Nephron (organoid): ENCODE measurements at regions not wholly inside any gene's neighbourhood (a gene's known extent, or its start where the extent isn't known, plus 50 kb on each side); places are given as distances from the start of the nearest gene placed in this dataset.
"Not testable (repeated sequence)": the region's sequence is repeated elsewhere in the genome, so short reads cannot be mapped to it uniquely, and the experiment has no call there.

Experiments used
- H3K27ac Mint-ChIP-seq, 3 experiments: 2 replicates each; pipeline ENCODE4 v1.8.0; 2020; ENCODE audit warnings: mixed read lengths in 3 of 3, mild to moderate bottlenecking in 2 of 3, moderate library complexity in 1 of 3
- H3K27me3 Mint-ChIP-seq: 2 replicates; pipeline ENCODE4 v1.8.0; 2021; ENCODE audit warnings: low read depth, mild to moderate bottlenecking, moderate library complexity, mixed read lengths
- H3K36me3 Mint-ChIP-seq: 2 replicates; pipeline ENCODE4 v1.8.0; 2020; ENCODE audit warnings: low read depth, mixed read lengths
- H3K4me1 Mint-ChIP-seq: 2 replicates; pipeline ENCODE4 v1.8.0; 2020; ENCODE audit warnings: mixed read lengths
- H3K4me3 Mint-ChIP-seq, 3 experiments: 2 replicates each; pipeline ENCODE4 v1.8.0; 2020; ENCODE audit warnings: mild to moderate bottlenecking in 3 of 3, mixed read lengths in 3 of 3, moderate library complexity in 2 of 3
- H3K9me3 Mint-ChIP-seq: 2 replicates; pipeline ENCODE4 v1.8.0; 2020; ENCODE audit warnings: mixed read lengths
- CTCF ChIP-seq, 3 experiments: fragments of 200-600 bp; sonication (generic); IDR thresholded peaks; one replicate each; pipeline ENCODE4 v1.5.0; 2021; ENCODE audit warnings: antibody characterized with exemption in 3 of 3; ENCODE audit not compliant: unreplicated experiment in 3 of 3

GRCh38 chr7:6995026-6995425 is 169.0 kb upstream of the CCZ1B start:
- H3K9me3 Mint-ChIP-seq: peaks cover 16% of the 10 kb centered on the region
- not testable (repeated sequence) for H3K4me3 Mint-ChIP-seq, H3K36me3 Mint-ChIP-seq, H3K27me3 Mint-ChIP-seq, H3K27ac Mint-ChIP-seq
- H3K4me1 Mint-ChIP-seq: peaks cover 25% of the 10 kb centered on the region

GRCh38 chr7:6995493-6996289 is 169.6 kb upstream of the CCZ1B start:
- H3K4me3 Mint-ChIP-seq, H3K27me3 Mint-ChIP-seq, H3K36me3 Mint-ChIP-seq, H3K27ac Mint-ChIP-seq: not testable (repeated sequence)
- peaks cover 16% of the 10 kb centered on the region for H3K9me3 Mint-ChIP-seq
- H3K4me1 Mint-ChIP-seq: peaks cover 22% of the 10 kb centered on the region

- H3K4me3 Mint-ChIP-seq, H3K27ac Mint-ChIP-seq, H3K4me1 Mint-ChIP-seq, H3K36me3 Mint-ChIP-seq, H3K27me3 Mint-ChIP-seq: not testable (repeated sequence)
- H3K9me3 Mint-ChIP-seq: peaks cover 16% of the 10 kb centered on the region
Measured at GRCh38 chr7:6999067-6999666, 173.1 kb upstream of the CCZ1B start.

GRCh38 chr7:7002418-7003062 is 176.5 kb upstream of the CCZ1B start:
- peaks cover 13% of the 10 kb centered on the region for H3K9me3 Mint-ChIP-seq
- no peaks in the 10 kb centered on the region for H3K36me3 Mint-ChIP-seq
- H3K4me1 Mint-ChIP-seq: no peaks in the 10 kb centered on the region
- H3K27me3 Mint-ChIP-seq: no peaks in the 10 kb centered on the region
- H3K27ac Mint-ChIP-seq: no peak overlapping the region
- no peak for TF ChIP-seq CTCF (IDR thresholded peaks at IDR 0.05; ENCODE audit: unreplicated experiment in 3 of 3)
- H3K4me3 Mint-ChIP-seq: no peak overlapping the region

- no peak overlapping the region for H3K4me3 Mint-ChIP-seq
- H3K27me3 Mint-ChIP-seq: no peaks in the 10 kb centered on the region
- H3K36me3 Mint-ChIP-seq: no peaks in the 10 kb centered on the region
- H3K4me1 Mint-ChIP-seq: no peaks in the 10 kb centered on the region
- H3K9me3 Mint-ChIP-seq: peaks cover 14% of the 10 kb centered on the region
- TF ChIP-seq CTCF (IDR thresholded peaks at IDR 0.05; ENCODE audit: unreplicated experiment in 3 of 3): no peak
- H3K27ac Mint-ChIP-seq: no peak overlapping the region
Measured at GRCh38 chr7:7005303-7005702, 177.0 kb upstream of the C1GALT1 start.

GRCh38 chr7:7005949-7006348 is 176.4 kb upstream of the C1GALT1 start:
- H3K9me3 Mint-ChIP-seq: peaks cover 16% of the 10 kb centered on the region
- not testable (repeated sequence) for H3K27ac Mint-ChIP-seq, H3K27me3 Mint-ChIP-seq, H3K4me1 Mint-ChIP-seq, H3K4me3 Mint-ChIP-seq, H3K36me3 Mint-ChIP-seq

- H3K9me3 Mint-ChIP-seq: peaks cover 12% of the 10 kb centered on the region
- H3K4me3 Mint-ChIP-seq, H3K4me1 Mint-ChIP-seq, H3K36me3 Mint-ChIP-seq, H3K27ac Mint-ChIP-seq, H3K27me3 Mint-ChIP-seq: not testable (repeated sequence)
Measured at GRCh38 chr7:7011241-7011640, 171.1 kb upstream of the C1GALT1 start.

GRCh38 chr7:7011751-7012150 is 170.6 kb upstream of the C1GALT1 start:
- not testable (repeated sequence) for H3K36me3 Mint-ChIP-seq, H3K27ac Mint-ChIP-seq, H3K27me3 Mint-ChIP-seq, H3K4me1 Mint-ChIP-seq, H3K4me3 Mint-ChIP-seq
- peaks cover 12% of the 10 kb centered on the region for H3K9me3 Mint-ChIP-seq
